ENCODE measurements at regions not wholly inside any gene's neighbourhood (a gene's known extent, or its start where the extent isn't known, plus 50 kb on each side); places are given as distances from the start of the nearest gene placed in this dataset.

GRCh38 chr18:76099931-76100457, 395.0 kb downstream of the ZNF516 start:
- TF ChIP-seq, protein P1, sequence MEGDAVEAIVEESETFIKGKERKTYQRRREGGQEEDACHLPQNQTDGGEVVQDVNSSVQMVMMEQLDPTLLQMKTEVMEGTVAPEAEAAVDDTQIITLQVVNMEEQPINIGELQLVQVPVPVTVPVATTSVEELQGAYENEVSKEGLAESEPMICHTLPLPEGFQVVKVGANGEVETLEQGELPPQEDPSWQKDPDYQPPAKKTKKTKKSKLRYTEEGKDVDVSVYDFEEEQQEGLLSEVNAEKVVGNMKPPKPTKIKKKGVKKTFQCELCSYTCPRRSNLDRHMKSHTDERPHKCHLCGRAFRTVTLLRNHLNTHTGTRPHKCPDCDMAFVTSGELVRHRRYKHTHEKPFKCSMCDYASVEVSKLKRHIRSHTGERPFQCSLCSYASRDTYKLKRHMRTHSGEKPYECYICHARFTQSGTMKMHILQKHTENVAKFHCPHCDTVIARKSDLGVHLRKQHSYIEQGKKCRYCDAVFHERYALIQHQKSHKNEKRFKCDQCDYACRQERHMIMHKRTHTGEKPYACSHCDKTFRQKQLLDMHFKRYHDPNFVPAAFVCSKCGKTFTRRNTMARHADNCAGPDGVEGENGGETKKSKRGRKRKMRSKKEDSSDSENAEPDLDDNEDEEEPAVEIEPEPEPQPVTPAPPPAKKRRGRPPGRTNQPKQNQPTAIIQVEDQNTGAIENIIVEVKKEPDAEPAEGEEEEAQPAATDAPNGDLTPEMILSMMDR (IDR thresholded peaks at IDR 0.05; ENCODE audit: low read depth, low read length): no peak
- H3K4me3 ChIP-seq (replicated peaks in 1 of 2; ENCODE audit: low read depth in 2 of 2, low read length in 2 of 2): no peak overlapping the region
- no peak for DNase-seq (ENCODE audit: low read depth in 2 of 2)

DNA sequence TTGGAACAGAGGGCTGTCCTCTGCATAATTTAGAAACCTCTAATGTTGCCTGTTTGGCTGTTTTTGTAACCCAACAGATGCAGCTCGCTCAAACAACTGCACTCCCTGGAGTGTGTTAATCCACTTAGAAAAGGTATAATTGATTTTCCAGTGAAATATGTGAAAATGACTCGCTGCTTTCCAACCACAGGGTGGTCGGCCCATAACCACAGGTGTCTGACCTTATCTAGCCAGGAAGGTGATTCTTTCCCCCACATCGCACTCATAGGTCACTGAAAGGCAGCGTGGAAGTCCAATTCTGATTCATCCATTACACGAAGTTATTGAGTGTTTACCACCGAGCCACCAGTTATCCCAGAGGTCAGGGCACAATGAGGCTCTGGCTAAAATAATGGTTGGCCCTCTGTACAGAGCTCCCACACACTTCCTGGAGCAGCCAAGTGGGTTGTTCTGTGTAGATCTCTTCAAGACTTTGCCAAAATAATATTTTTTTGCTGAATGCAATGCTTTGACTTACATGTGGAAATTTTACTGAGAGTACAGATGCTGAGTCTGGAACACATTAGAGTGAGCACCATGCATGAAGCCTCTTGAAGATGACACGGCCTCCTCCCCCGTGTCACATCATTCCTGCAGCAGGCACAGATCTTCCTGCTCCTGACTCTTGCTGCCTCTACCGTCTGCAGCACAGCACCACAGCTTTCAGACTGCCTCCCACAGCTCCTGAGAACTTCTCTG, 396.2 kb downstream of the ZNF516 start:
- TF ChIP-seq, protein P1 (IDR thresholded peaks at IDR 0.05; ENCODE audit: low read depth, low read length): no peak
- no peak overlapping the region for H3K4me3 ChIP-seq (replicated peaks in 1 of 2; ENCODE audit: low read depth in 2 of 2, low read length in 2 of 2)
- DNase-seq (ENCODE audit: low read depth in 2 of 2): no peak

GRCh38 chr18:76081536-76081935, 413.5 kb downstream of the ZNF516 start:
- no peak for DNase-seq (ENCODE audit: low read depth in 2 of 2)
- no peak overlapping the region for H3K4me3 ChIP-seq (replicated peaks in 1 of 2; ENCODE audit: low read depth in 2 of 2, low read length in 2 of 2)
- TF ChIP-seq, protein P1 (IDR thresholded peaks at IDR 0.05; ENCODE audit: low read depth, low read length): no peak

DNA sequence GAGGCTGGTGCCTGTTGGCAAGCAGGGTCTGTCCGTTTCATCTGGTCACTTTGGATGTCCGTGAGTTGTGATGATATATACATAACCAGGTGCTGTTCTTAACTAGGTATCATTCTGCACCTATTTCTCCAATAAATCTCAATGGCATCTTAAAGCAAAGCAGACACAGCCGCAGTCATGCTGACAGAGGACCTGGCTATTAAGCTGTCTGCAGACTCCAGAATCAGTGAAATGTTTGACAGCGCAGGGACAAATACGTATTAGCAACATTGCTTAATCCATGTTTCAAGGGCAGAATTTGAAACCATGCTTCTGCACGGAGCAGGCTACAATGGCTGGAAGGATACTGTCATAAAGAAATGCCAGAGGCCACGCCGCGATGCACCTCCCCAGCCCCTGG, 414.6 kb downstream of the ZNF516 start:
- DNase-seq (ENCODE audit: low read depth in 2 of 2): no peak
- TF ChIP-seq, protein P1 (IDR thresholded peaks at IDR 0.05; ENCODE audit: low read depth, low read length): no peak

DNA sequence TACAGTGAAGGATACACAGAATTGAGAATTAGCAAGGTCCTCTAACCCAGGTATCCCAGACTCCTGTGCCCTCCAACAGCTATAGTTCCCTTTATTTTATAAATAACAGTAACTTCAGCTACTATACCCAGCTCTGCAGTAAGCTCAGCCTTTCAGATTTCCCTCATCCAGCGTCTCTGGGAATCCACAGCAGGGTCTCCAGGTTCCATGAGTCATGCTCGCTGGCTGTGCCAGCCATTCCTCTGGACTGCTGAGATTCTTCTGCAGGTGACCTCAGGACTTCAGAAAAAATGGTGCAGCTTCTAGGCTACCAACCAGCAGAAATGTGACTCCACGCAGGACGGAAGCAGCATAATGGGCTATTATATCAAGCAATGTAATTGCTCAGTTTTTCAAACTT, 419.3 kb downstream of the ZNF516 start:
- TF ChIP-seq, protein P1 (IDR thresholded peaks at IDR 0.05; ENCODE audit: low read depth, low read length): no peak
- no peak overlapping the region for H3K4me3 ChIP-seq (replicated peaks in 1 of 2; ENCODE audit: low read depth in 2 of 2, low read length in 2 of 2)
- no peak for DNase-seq (ENCODE audit: low read depth in 2 of 2)

More for the DNA sequence above, 414.6 kb downstream of the ZNF516 start:
- no peak overlapping the region for H3K4me3 ChIP-seq (replicated peaks in 1 of 2; ENCODE audit: low read depth in 2 of 2, low read length in 2 of 2)

DNA sequence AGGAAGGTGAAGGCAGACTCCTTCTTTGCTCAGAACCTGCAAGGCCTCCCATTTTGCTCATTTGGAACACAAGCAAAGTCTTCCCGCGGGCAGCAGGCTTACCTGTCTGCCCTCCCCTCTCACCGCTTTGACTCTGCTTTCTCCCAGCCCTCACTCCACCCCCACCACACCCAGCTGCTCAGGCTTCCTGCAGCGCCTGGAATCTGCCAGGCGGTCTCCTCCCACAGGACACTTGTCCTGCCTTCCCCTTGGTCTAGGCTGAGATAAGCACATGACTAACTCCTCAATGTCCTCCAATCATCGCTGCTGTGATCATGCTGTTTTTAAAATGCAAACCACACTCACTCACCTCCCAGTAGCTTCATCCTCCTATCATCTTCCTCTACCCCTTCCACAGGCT, 430.0 kb downstream of the ZNF516 start:
- TF ChIP-seq, protein P1 (IDR thresholded peaks at IDR 0.05; ENCODE audit: low read depth, low read length): no peak
- DNase-seq (ENCODE audit: low read depth in 2 of 2): no peak
- H3K4me3 ChIP-seq (replicated peaks in 1 of 2; ENCODE audit: low read depth in 2 of 2, low read length in 2 of 2): no peak overlapping the region
